ENCODE measurements at regions not wholly inside any gene's neighbourhood (a gene's known extent, or its start where the extent isn't known, plus 50 kb on each side); places are given as distances from the start of the nearest gene placed in this dataset.

GRCh38 chr12:116677202-116677661 is 60.6 kb downstream of the SPRING1 start:
- no peak overlapping the region for H3K56ac ChIP-seq (replicated peaks; ENCODE audit: insufficient read length, low read depth, low read length)
- no peak overlapping the region for H2AK5ac ChIP-seq (ENCODE audit: low read depth, low read length)
- H2BK20ac ChIP-seq (ENCODE audit: low read length) = no peak overlapping the region
- no peak overlapping the region for H4K91ac ChIP-seq (replicated peaks; ENCODE audit: insufficient read length, low read length)
- FAIRE-seq (no peak), DNase-seq (ENCODE audit: low read depth in 1 of 2, low spot score in 2 of 2) (no peak)
- H3K18ac ChIP-seq (ENCODE audit: extremely low read depth, low read length) = no peak overlapping the region
- no peaks in the 10 kb centered on the region; the same call in 1 of the 2 replicates for H3K23me2 ChIP-seq (ENCODE audit: low read depth, low read length)
- H2BK12ac ChIP-seq (ENCODE audit: low read depth, low read length) = no peak overlapping the region
- no peak overlapping the region for H3K4me2 ChIP-seq (ENCODE audit: insufficient read depth in 1 of 2, low read depth in 2 of 2, low read length in 2 of 2)
- H4K20me1 ChIP-seq (replicated peaks in 1 of 2; ENCODE audit: control insufficient read depth in 1 of 2, insufficient read depth in 2 of 2, low read length in 2 of 2) = no peaks in the 10 kb centered on the region
- no peak overlapping the region for H3K23ac ChIP-seq (ENCODE audit: insufficient read length)
- H3K4ac ChIP-seq (replicated peaks; ENCODE audit: insufficient read length, low read depth, low read length) = no peak overlapping the region
- POLR2A ChIA-PET (ENCODE audit: partially characterized antibody) = no interaction called here
- H3K36me3 ChIP-seq (ENCODE audit: control insufficient read depth in 2 of 4, insufficient read depth in 4 of 4, low read length in 3 of 4) = no peaks in the 10 kb centered on the region
- H3K14ac ChIP-seq (ENCODE audit: insufficient read length) = no peak overlapping the region
- no peaks in the 10 kb centered on the region for H3K9me3 ChIP-seq (ENCODE audit: insufficient read depth in 2 of 2, low read depth in 1 of 2, low read length in 1 of 2)
- no peaks in the 10 kb centered on the region for H3K79me1 ChIP-seq (ENCODE audit: low read depth, low read length)
- H3K27me3 ChIP-seq (replicated peaks in 1 of 4; ENCODE audit: control insufficient read depth in 3 of 4, extremely low read depth in 1 of 4, insufficient read depth in 3 of 4, low read length in 3 of 4) = no peaks in the 10 kb centered on the region
- H2BK5ac ChIP-seq (ENCODE audit: low read depth, low read length) = no peak overlapping the region
- no peak overlapping the region for H3K9ac ChIP-seq (replicated peaks in 1 of 4; ENCODE audit: extremely low read depth in 1 of 4, low read depth in 3 of 4, low read length in 3 of 4)
- H2BK15ac ChIP-seq (ENCODE audit: low read length) = no peak overlapping the region
- WGBS, 2 experiments (ENCODE audit: extremely low coverage in 1 of 2, insufficient coverage in 1 of 2, insufficient read length in 1 of 2, insufficient replicate concordance in 2 of 2, low coverage in 1 of 2, low lambda C conversion rate in 2 of 2, missing lambda C conversion rate in 1 of 2) = 86% methylated on average over 4 of the region's 4 CpGs; no CpG with 5 or more reads in 1 of the 2 experiments
- H3K4me3 ChIP-seq (ENCODE audit: extremely low read depth in 1 of 4, insufficient read depth in 2 of 4, low read depth in 3 of 4, low read length in 4 of 4) = no peak overlapping the region
- CTCF ChIA-PET (ENCODE audit: partially characterized antibody) = interaction anchor here (1.3 kb wide), 1 partner anchor 46 kb away, joined by 4 read pairs; no protein-coding TSS in a partner anchor
- no peak overlapping the region for H4K5ac ChIP-seq (ENCODE audit: insufficient read length, low read depth, low read length)
- no peak overlapping the region for H4K8ac ChIP-seq (ENCODE audit: extremely low read depth, insufficient read depth, low read length)
- no peak overlapping the region for H2AFZ ChIP-seq (ENCODE audit: low read length)
- H3K79me2 ChIP-seq (ENCODE audit: control insufficient read depth in 1 of 2, insufficient read depth in 2 of 2, low read length in 2 of 2) = no peaks in the 10 kb centered on the region
- no peaks in the 10 kb centered on the region for H3K4me1 ChIP-seq (replicated peaks in 1 of 4; ENCODE audit: control insufficient read depth in 3 of 4, insufficient read depth in 4 of 4, low read length in 3 of 4)
- H2BK120ac ChIP-seq (replicated peaks; ENCODE audit: low read depth, low read length) = no peak overlapping the region
- no peak overlapping the region for H3K27ac ChIP-seq (ENCODE audit: low read depth, low read length)
- TF ChIP-seq TEAD4 (IDR thresholded peaks at IDR 0.05; ENCODE audit: low read depth, low read length) (no peak), TBP (IDR thresholded peaks at IDR 0.05; ENCODE audit: low read depth, low read length) (no peak), KDM4A (IDR thresholded peaks at IDR 0.05; ENCODE audit: low read depth, low read length, severe bottlenecking) (no peak), E2F6 (IDR thresholded peaks at IDR 0.05) (no peak), ATF2 (IDR thresholded peaks at IDR 0.05; ENCODE audit: low read length) (no peak), POU5F1 (IDR thresholded peaks at IDR 0.05; ENCODE audit: low read depth, low read length) (no peak), SIN3A (conservative IDR thresholded peaks at IDR 0.05 in 1 of 2, IDR thresholded peaks at IDR 0.05 in 1 of 2; ENCODE audit: low read depth in 1 of 2, low read length in 2 of 2) (no peak), SP1 (IDR thresholded peaks at IDR 0.05; ENCODE audit: low read depth, low read length) (no peak)

Measured in H1 (cell line).